ENCODE measurements at regions not wholly inside any gene's neighbourhood (a gene's known extent, or its start where the extent isn't known, plus 50 kb on each side); places are given as distances from the start of the nearest gene placed in this dataset.

DNA sequence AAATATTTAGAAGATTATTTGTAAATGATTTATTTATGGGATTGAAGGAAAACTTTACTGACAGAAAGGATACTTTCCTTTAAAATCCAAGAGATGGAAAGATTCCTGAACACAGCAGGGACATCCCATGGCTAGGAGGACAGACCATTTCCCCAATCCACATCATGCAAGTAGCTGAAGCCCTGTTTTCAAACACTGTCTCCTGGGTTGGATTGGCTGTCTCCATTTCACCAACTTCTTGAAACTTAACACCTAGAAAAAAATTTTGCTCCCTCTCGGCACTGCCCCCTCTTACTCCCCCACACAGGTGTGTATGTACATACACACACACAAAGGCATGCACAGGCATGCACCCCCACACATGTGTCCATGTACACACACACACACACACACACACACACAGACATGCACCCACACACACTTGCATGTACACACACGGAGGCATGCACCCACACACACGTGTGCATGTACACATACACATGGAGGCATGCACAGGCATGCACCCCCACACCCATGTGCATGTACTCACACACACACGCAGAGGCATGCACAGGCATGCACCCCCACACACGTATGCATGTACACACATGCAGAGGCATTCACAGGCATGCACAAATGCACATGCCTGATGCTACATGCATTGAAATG lies 320.0 kb downstream of the CHRM3 start:
- TF ChIP-seq CTCF (IDR thresholded peaks at IDR 0.05 in 4 of 5, conservative IDR thresholded peaks at IDR 0.05 in 1 of 5) (no peak), POLR2A (IDR thresholded peaks at IDR 0.05) (no peak)

Data from gastrocnemius medialis (tissue), 4 donors.